ENCODE measurements at regions not wholly inside any gene's neighbourhood (a gene's known extent, or its start where the extent isn't known, plus 50 kb on each side); places are given as distances from the start of the nearest gene placed in this dataset.

DNA sequence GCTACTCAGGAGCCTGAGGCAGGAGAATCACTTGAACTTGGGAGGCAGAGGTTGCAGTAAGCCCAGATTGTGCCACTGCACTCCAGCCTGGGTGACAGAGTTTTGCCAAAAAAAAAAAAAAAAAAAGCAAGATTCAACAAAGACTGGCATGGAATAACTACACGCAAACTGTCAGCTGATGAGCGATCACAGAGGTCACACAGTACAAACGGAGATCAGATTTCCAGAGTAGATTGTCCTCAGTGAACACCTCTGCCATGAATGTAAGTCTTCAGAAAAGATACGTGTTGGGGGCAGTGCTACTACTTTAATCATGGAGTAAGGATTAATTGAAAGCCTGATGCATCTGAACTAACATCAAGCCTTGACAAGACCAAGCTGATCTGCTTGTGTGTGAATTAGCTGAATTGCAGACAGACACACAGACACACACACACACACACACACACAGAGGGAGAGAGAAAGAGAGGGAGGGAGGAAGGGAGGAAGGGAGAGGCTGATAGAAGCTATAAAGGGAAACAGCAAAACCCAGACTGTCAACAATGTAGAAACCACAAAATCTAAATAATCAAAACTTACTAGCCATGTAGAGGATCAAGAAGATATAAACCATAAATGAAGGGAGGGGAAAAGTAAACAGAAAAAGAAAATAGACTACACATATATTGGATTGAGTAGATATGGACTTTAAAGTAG, 222.9 kb upstream of the ZNF462 start:
- no peak for DNase-seq (ENCODE audit: low read depth in 3 of 3, low spot score in 1 of 3)

GRCh38 chr9:106643211-106643930, 219.6 kb upstream of the ZNF462 start:
- no peak for DNase-seq (ENCODE audit: low read depth in 3 of 3, low spot score in 1 of 3)

DNA sequence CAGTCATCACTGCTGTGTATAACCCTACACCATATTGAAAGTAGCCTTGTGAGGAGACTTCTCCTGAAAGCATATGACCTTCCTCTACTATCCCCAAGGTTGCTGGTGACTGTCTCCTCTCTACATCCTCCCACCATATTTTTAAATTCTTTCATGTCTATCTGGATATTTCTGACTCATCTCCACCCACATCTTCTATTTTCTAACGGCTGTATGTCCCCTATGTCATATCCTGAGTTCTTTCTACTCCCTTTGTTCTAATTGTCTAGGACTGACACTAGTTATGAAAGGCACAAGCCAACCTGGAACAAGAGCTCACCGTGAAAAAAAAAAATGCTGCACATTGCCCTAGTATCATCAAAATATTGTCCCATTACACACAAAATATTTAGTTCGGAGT, 218.3 kb upstream of the ZNF462 start:
- DNase-seq (ENCODE audit: low read depth in 3 of 3, low spot score in 1 of 3) = no peak

DNA sequence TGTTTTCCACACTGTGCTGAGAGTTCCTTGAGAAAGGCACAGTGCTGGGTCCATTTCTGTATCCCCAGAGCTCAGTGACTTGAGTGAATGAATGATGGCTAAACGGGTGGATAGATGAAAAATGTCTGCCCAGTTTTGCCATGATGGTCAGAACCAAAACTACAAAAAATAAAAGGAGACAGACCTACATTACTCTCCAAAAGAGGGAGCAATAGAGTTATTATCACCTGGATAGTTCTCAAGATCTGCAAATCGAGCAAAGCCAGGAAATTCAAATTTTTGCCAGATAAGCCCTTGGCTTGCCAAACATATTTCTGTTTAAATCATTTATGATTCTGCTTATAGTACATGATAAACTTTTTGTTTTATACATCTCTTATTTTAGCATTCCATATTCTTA, 214.2 kb upstream of the ZNF462 start:
- no peak for DNase-seq (ENCODE audit: low read depth in 3 of 3, low spot score in 1 of 3)

DNA sequence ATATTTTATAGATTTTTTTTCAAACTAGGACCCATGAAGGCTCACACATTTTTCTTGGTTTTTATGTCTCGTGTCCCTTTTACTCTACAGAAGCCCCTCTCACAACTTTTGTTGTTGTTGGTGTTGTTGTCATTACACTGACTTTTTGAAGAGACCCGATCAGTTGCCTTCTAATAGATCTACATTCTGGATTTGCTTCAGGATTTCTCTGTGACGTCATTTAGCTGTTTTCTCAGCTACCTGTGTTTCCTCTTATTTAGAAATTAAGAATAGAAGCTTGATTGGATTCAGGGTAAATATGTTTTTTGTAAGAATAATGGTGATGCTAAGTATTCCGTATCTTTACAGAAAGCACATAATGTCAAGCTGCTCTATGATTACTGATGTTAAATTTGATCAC, 213.3 kb upstream of the ZNF462 start:
- no peak for DNase-seq (ENCODE audit: low read depth in 3 of 3, low spot score in 1 of 3)

GRCh38 chr9:106653213-106653612, 209.8 kb upstream of the ZNF462 start:
- DNase-seq (ENCODE audit: low read depth in 3 of 3, low spot score in 1 of 3) = no peak

GRCh38 chr9:106655966-106656365, 207.0 kb upstream of the ZNF462 start:
- DNase-seq (ENCODE audit: low read depth in 3 of 3, low spot score in 1 of 3) = no peak

DNA sequence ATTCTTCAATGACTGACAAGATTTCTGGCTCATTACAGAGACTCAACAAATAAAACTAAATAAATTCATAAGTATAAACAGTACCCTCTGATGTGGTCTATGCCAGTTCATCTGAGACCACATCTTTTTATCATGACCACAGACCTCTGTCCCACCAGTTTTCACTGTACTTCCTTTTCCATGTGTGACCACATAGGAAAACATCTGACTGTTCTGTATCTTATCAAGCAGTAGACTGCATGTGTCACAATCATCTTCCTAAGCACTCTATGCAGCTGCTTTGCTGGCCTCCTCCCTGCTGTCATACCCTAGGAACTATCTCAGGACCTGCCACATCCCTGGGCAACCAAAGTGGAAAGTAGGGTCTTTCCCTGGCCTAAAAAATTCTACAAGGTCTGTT, 205.0 kb upstream of the ZNF462 start:
- no peak for DNase-seq (ENCODE audit: low read depth in 3 of 3, low spot score in 1 of 3)

GRCh38 chr9:106668534-106668933, 194.4 kb upstream of the ZNF462 start:
- DNase-seq (ENCODE audit: low read depth in 3 of 3, low spot score in 1 of 3) = no peak

GRCh38 chr9:106669835-106670234, 193.1 kb upstream of the ZNF462 start:
- DNase-seq (ENCODE audit: low read depth in 3 of 3, low spot score in 1 of 3) = no peak

- DNase-seq (ENCODE audit: low read depth in 3 of 3, low spot score in 1 of 3) = no peak
Observed at GRCh38 chr9:106670418-106670817, 192.5 kb upstream of the ZNF462 start.

DNA sequence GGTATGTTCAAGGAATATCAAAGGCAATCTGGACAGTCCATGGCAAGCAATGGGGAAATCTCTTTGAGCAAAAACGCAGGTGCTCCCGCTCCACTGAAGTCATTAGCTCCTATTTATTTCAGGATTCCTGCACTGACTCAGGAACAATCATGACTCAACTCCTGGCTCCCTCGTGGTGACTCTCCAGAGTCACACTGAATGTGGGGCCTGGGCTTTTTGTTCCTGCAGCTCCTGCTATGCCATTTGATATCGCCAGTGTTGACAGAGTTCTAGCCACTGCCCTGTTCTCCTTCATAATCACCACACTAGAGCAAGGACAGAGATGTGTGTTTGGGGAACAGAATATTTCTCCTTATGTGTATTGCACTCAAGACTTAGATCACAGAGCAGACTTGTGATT, 187.2 kb upstream of the ZNF462 start:
- no peak for DNase-seq (ENCODE audit: low read depth in 3 of 3, low spot score in 1 of 3)

DNA sequence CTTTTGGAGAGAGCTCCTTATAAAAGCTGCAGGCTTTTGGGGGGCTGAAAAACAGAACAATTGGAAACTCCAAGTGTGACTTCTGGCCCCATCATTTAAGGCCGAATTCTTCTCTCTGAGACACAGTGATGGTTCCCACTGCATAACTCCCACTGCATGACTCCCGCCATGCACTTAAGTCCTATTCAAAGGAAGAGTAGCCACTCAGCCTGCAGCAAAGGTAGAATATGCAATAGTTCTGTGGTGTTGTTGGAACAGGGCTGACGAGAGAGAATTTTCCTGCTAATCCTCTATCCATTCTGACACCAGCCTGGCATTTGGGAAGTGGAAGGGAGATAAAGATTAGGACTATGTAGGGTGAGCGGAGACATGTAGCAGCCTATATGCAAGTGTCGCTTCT, 185.6 kb upstream of the ZNF462 start:
- no peak for DNase-seq (ENCODE audit: low read depth in 3 of 3, low spot score in 1 of 3)

- no peak for DNase-seq (ENCODE audit: low read depth in 3 of 3, low spot score in 1 of 3)
Observed at GRCh38 chr9:106677830-106678229, 185.1 kb upstream of the ZNF462 start.

DNA sequence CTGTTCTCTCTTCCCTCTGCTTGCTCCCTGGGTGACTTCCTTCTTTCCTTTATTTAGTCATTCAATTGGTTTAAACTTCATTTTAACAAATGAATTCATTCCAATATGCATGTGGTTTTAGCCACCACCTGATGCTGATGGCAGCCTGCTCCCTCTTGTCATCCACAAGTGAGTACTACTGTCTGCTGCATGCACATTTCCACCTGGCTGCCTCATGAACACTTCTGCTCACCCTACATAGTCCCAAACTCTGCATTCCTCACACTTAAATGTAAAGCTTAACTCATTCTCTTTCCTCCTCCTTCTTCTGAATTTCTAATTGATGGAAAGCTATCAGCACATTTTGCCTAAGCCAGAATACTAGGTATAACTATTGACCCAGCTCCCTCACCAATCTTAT, 184.7 kb upstream of the ZNF462 start:
- DNase-seq (ENCODE audit: low read depth in 3 of 3, low spot score in 1 of 3) = no peak

DNA sequence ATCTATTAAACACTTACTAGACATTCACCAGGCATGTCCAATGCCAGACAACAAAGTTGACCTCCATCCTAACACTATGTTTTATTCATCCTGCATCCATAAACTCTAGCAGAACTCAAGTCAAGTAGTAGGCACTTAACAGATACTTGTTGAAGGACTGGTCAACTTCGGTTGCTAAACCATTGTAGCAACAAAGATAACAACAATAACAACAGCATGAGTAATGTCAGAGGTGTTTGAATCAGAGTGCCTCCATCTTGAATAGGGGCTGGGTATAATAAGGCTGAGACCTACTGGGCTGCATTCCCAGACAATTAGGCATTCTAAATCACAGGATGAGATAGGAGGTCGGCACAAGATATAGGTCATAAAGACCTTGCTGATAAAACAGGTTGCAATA, 180.5 kb upstream of the ZNF462 start:
- no peak for DNase-seq (ENCODE audit: low read depth in 3 of 3, low spot score in 1 of 3)

DNA sequence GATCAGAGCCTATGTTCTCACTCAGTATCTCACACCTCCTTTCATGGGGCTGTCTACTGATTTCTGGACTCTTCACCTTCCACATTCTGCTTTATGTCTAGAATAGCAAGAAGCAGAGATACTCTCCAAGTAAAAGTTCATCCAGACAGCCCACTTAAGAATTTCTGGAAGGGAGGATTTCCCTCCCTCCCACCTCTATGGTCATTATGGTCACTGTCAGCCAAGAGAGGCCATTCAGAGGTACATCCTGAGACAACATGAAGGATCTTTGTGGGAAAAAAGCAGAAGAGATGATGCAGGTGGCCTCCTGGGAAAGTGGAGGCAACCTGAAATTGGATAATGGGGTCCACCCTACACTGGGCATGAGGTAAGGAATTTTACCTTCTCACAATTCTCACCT, 179.5 kb upstream of the ZNF462 start:
- DNase-seq (ENCODE audit: low read depth in 3 of 3, low spot score in 1 of 3) = no peak

DNA sequence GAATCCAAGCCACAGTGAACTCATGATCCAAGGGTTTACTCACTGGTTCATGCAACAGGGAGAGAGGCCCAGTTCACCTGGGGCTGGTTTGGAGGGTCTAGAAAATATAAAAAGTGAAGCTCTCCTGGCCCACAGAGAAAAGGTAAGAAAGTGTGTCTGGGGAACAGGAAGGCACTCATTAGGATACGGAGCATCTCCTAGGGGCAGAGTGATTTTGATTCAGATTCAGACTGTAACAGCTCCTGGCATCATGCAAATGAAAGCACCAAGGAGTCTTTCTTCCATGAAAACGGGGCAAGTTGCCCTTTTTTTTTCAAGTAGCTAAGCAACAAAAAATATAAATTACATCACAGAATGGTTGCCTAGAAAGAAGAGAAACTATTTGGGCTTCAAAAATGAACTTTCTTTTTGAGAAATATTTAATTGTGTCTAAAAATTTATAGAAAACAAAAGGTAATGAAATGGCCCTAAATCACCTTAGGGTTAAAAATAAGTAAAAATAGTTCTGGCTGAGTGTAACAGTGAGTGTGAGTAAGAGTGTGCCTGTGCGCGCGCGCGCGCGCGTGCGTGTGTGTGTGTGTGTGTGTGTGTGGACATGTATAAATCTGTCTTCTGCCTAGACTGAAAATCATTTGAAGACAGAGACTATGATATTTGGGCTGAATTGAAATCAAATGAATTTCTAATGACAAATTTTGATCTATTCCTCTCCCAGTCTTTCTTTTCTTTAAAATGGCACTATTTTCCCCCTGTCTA, 177.8 kb upstream of the ZNF462 start:
- DNase-seq (ENCODE audit: low read depth in 3 of 3, low spot score in 1 of 3) = no peak

- DNase-seq (ENCODE audit: low read depth in 3 of 3, low spot score in 1 of 3) = no peak
Observed at GRCh38 chr9:106689089-106689488, 173.9 kb upstream of the ZNF462 start.

DNA sequence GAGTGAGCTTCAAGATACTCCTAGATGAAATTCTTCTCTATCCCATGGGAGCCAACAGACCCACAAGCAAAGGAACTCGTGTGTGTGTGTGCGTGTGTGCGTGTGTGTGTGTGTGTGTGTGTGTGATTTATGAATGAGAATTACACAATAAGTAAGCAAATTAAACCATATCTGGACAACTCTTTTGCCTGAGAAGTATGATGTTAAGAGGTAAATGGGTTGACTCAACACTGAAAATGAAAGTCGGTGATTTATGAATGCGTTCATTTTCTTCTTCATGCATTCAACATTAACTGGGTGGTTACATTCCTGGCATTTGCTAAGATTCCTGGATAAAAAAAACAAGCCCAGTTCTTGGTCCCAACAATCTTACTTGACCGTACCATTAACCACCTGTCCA, 171.3 kb upstream of the ZNF462 start:
- no peak for DNase-seq (ENCODE audit: low read depth in 3 of 3, low spot score in 1 of 3)

GRCh38 chr9:106693558-106693957, 169.4 kb upstream of the ZNF462 start:
- DNase-seq (ENCODE audit: low read depth in 3 of 3, low spot score in 1 of 3) = no peak

GRCh38 chr9:106696804-106697203, 166.2 kb upstream of the ZNF462 start:
- DNase-seq (ENCODE audit: low read depth in 3 of 3, low spot score in 1 of 3) = no peak

Data from stimulated activated CD4-positive, alpha-beta T cell treated with anti-CD3 and anti-CD28 coated beads, TNF-alpha, amount 100 ng/mL, for 1 hour (primary cell).